ENCODE measurements at regions not wholly inside any gene's neighbourhood (a gene's known extent, or its start where the extent isn't known, plus 50 kb on each side); places are given as distances from the start of the nearest gene placed in this dataset.

GRCh38 chr9:80692751-80693150 lies 996.6 kb downstream of the TLE1 start:
- TF ChIP-seq POLR2A (IDR thresholded peaks at IDR 0.05) (no peak), CTCF (IDR thresholded peaks at IDR 0.05) (no peak)
